HUES48 (cell line): ENCODE measurements at regions not wholly inside any gene's neighbourhood (a gene's known extent, or its start where the extent isn't known, plus 50 kb on each side); places are given as distances from the start of the nearest gene placed in this dataset.

Experiments
- H3K27ac ChIP-seq: one replicate; pipeline ENCODE4 v1.7.0; 2013; ENCODE audit warnings: low read depth, low read length, inconsistent platforms
- H3K27me3 ChIP-seq: 2 replicates; pipeline ENCODE4 v1.6.1; 2013; ENCODE audit warnings: mild to moderate bottlenecking, low read length; ENCODE audit not compliant: control insufficient read depth, insufficient read depth
- H3K36me3 ChIP-seq: 2 replicates; pipeline ENCODE4 v1.6.1; 2013; ENCODE audit warnings: low read length; ENCODE audit not compliant: control insufficient read depth, insufficient read depth
- H3K4me1 ChIP-seq: 2 replicates; pipeline ENCODE4 v1.6.1; 2013; ENCODE audit warnings: mild to moderate bottlenecking, low read length; ENCODE audit not compliant: control insufficient read depth, insufficient read depth
- H3K4me3 ChIP-seq: 2 replicates; pipeline ENCODE4 v1.5.1; 2013; ENCODE audit warnings: mild to moderate bottlenecking, low read depth, low read length
- H3K9ac ChIP-seq: 2 replicates; pipeline ENCODE4 v1.6.1; 2013; ENCODE audit warnings: mild to moderate bottlenecking, low read depth, low read length, moderate library complexity
- H3K9me3 ChIP-seq: 2 replicates; pipeline ENCODE4 v1.6.1; 2013; ENCODE audit warnings: low read length; ENCODE audit not compliant: control insufficient read depth, insufficient read depth

GRCh38 chr2:239816576-239817467 lies 208.3 kb downstream of the NDUFA10 start:
- H3K27ac ChIP-seq = no peak overlapping the region
- H3K9ac ChIP-seq = no peak overlapping the region
- H3K27me3 ChIP-seq = no peaks in the 10 kb centered on the region
- no peaks in the 10 kb centered on the region for H3K9me3 ChIP-seq
- H3K4me1 ChIP-seq = no peaks in the 10 kb centered on the region
- H3K36me3 ChIP-seq = no peaks in the 10 kb centered on the region
- H3K4me3 ChIP-seq = no peak overlapping the region

- Histone ChIP-seq H3K9me3 (no peaks in the 10 kb centered on the region), H3K27ac (no peak overlapping the region), H3K9ac (no peak overlapping the region), H3K36me3 (no peaks in the 10 kb centered on the region), H3K4me3 (no peak overlapping the region), H3K27me3 (no peaks in the 10 kb centered on the region), H3K4me1 (no peaks in the 10 kb centered on the region)
Observed at GRCh38 chr2:239815671-239816070, 209.5 kb downstream of the NDUFA10 start.

- no peak overlapping the region for H3K27ac ChIP-seq
- no peak overlapping the region for H3K9ac ChIP-seq
- no peaks in the 10 kb centered on the region for H3K9me3 ChIP-seq
- H3K4me3 ChIP-seq = no peak overlapping the region
- H3K4me1 ChIP-seq = no peaks in the 10 kb centered on the region
- H3K27me3 ChIP-seq = no peaks in the 10 kb centered on the region
- no peaks in the 10 kb centered on the region for H3K36me3 ChIP-seq
Observed at GRCh38 chr2:239814861-239815601, 210.1 kb downstream of the NDUFA10 start.

- Histone ChIP-seq H3K4me1 (no peaks in the 10 kb centered on the region), H3K27me3 (no peaks in the 10 kb centered on the region), H3K9ac (no peak overlapping the region), H3K36me3 (no peaks in the 10 kb centered on the region), H3K4me3 (no peak overlapping the region), H3K27ac (no peak overlapping the region), H3K9me3 (no peaks in the 10 kb centered on the region)
Observed at GRCh38 chr2:239814116-239814860, 210.9 kb downstream of the NDUFA10 start.

- Histone ChIP-seq H3K9ac (no peak overlapping the region), H3K27me3 (no peaks in the 10 kb centered on the region), H3K36me3 (no peaks in the 10 kb centered on the region), H3K9me3 (no peaks in the 10 kb centered on the region), H3K4me3 (no peak overlapping the region), H3K4me1 (no peaks in the 10 kb centered on the region), H3K27ac (no peak overlapping the region)
Observed at GRCh38 chr2:239813261-239814115, 211.7 kb downstream of the NDUFA10 start.

GRCh38 chr2:239811806-239812560 lies 213.2 kb downstream of the NDUFA10 start:
- H3K36me3 ChIP-seq = no peaks in the 10 kb centered on the region
- no peak overlapping the region for H3K9ac ChIP-seq
- no peak overlapping the region for H3K27ac ChIP-seq
- H3K27me3 ChIP-seq = no peaks in the 10 kb centered on the region
- no peaks in the 10 kb centered on the region for H3K9me3 ChIP-seq
- no peaks in the 10 kb centered on the region for H3K4me1 ChIP-seq
- no peak overlapping the region for H3K4me3 ChIP-seq

- no peaks in the 10 kb centered on the region for H3K36me3 ChIP-seq
- no peak overlapping the region for H3K27ac ChIP-seq
- no peaks in the 10 kb centered on the region for H3K27me3 ChIP-seq
- H3K9me3 ChIP-seq = no peaks in the 10 kb centered on the region
- H3K4me3 ChIP-seq = no peak overlapping the region
- H3K4me1 ChIP-seq = no peaks in the 10 kb centered on the region
- no peak overlapping the region for H3K9ac ChIP-seq
Observed at GRCh38 chr2:239811111-239811781, 213.9 kb downstream of the NDUFA10 start.

GRCh38 chr2:239809391-239809790 lies 215.8 kb downstream of the NDUFA10 start:
- Histone ChIP-seq H3K27me3 (no peaks in the 10 kb centered on the region), H3K9me3 (no peaks in the 10 kb centered on the region), H3K4me3 (no peak overlapping the region), H3K4me1 (no peaks in the 10 kb centered on the region), H3K9ac (no peak overlapping the region), H3K27ac (no peak overlapping the region), H3K36me3 (no peaks in the 10 kb centered on the region)

GRCh38 chr2:239807568-239807967 lies 217.6 kb downstream of the NDUFA10 start:
- H3K9me3 ChIP-seq = no peaks in the 10 kb centered on the region
- H3K4me1 ChIP-seq = no peaks in the 10 kb centered on the region
- no peak overlapping the region for H3K9ac ChIP-seq
- H3K27ac ChIP-seq = no peak overlapping the region
- no peaks in the 10 kb centered on the region for H3K36me3 ChIP-seq
- H3K4me3 ChIP-seq = no peak overlapping the region
- no peaks in the 10 kb centered on the region for H3K27me3 ChIP-seq
